ENCODE measurements at regions not wholly inside any gene's neighbourhood (a gene's known extent, or its start where the extent isn't known, plus 50 kb on each side); places are given as distances from the start of the nearest gene placed in this dataset.

DNA sequence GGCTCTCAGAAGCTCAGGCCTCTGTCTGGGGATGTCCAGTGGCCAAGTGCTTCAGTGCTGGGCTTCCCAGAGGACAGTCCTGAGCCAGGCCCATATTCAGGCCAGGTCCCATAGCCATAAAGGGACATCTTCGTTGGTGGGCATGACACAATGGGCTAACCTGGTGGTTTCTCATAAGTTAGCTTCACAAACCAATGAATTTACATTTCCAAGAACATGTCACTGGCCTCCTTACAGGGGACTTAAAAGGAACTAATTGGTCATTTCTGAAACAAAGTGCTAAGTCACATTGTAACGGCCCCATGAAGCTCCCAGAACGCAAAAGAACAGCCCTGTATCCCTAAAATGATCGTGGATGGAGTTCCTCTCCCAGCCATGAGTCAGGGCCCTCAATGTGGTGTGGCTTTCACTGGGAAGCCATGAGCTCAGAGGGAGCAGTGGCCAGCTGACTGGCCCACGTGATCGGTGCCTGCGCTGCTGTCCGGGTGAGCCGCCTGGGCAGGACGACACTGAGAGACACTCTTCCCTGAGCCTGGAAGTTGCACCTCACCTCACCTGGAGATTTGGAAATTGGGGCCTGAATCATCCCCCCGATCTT lies 163.7 kb upstream of the APCDD1 start:
- H3K4me3 ChIP-seq (ENCODE audit: low read depth, low read length): no peak overlapping the region
- no peak for TF ChIP-seq CTCF (IDR thresholded peaks at IDR 0.05; ENCODE audit: insufficient read depth, low read depth, low read length)
- DNase-seq (ENCODE audit: low read depth): no peak

DNA sequence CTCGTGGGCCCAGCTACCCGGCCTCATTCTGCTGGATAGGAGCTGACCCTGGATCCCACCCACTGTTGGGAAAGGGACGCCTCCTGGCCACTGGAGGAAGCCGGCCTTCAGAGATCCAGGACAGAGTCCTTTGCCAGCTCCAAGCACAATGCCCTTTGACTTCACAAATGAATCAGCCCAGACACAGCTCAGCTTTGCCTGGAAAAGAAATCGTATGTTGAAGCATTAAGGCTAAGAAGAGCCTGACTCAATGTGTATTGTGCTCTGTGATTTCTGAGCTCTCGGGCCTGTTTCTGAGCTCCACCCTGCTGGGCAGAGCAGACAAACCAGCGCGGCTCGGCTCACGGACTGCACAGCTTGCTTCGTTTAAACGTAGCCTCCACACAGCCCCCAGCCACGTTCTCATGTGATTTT lies 162.9 kb upstream of the APCDD1 start:
- peak; percentile 36 for DNase-seq (ENCODE audit: low read depth)
- no peak overlapping the region for H3K4me3 ChIP-seq (ENCODE audit: low read depth, low read length)
- no peak for TF ChIP-seq CTCF (IDR thresholded peaks at IDR 0.05; ENCODE audit: insufficient read depth, low read depth, low read length)

DNA sequence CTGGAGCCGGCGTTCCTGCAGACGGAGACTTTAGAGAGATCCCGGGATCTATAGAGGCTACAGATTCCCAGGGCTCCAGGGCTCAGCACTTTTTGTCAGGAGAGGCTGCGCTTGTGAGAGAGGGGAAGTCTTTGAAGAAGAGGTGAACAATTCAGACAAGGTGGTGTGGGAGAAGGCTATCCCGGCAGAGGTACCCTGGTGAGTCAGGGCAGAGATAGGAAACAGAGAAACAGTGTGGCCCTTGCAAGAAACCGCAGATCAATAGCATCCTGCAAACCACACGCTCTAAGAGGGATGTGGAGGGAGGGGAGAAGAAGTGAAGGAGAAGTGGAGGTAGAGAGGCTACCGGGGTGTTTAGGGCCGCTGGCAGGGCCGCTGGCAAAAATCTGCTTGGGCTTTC lies 160.5 kb upstream of the APCDD1 start:
- DNase-seq (ENCODE audit: low read depth): no peak
- H3K4me3 ChIP-seq (ENCODE audit: low read depth, low read length): no peak overlapping the region
- no peak for TF ChIP-seq CTCF (IDR thresholded peaks at IDR 0.05; ENCODE audit: insufficient read depth, low read depth, low read length)

- H3K4me3 ChIP-seq (ENCODE audit: low read depth, low read length): no peak overlapping the region
- no peak for DNase-seq (ENCODE audit: low read depth)
- no peak for TF ChIP-seq CTCF (IDR thresholded peaks at IDR 0.05; ENCODE audit: insufficient read depth, low read depth, low read length)
Observed at GRCh38 chr18:10295751-10296150, 158.7 kb upstream of the APCDD1 start.

DNA sequence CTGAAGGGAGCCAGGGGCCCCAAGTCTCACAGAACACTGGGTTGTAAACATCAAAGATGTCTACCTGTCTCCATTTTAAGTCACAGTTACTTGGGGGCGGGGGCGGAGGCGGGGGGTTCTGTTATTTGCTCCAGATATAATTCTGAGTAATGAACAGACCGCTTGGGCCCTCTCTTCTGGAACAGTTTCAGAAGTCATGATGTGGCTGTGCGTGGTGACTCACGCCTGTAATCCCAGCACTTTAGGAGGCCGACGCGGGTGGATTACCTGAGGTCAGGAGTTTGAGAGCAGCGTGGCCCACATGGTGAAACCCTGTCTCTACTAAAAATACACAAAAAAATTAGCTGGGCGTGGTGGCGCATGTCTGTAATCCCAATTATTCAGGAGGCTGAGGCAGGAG lies 157.9 kb upstream of the APCDD1 start:
- DNase-seq (ENCODE audit: low read depth): peak; percentile 59
- H3K4me3 ChIP-seq (ENCODE audit: low read depth, low read length): no peak overlapping the region
- TF ChIP-seq CTCF (IDR thresholded peaks at IDR 0.05; ENCODE audit: insufficient read depth, low read depth, low read length): no peak

DNA sequence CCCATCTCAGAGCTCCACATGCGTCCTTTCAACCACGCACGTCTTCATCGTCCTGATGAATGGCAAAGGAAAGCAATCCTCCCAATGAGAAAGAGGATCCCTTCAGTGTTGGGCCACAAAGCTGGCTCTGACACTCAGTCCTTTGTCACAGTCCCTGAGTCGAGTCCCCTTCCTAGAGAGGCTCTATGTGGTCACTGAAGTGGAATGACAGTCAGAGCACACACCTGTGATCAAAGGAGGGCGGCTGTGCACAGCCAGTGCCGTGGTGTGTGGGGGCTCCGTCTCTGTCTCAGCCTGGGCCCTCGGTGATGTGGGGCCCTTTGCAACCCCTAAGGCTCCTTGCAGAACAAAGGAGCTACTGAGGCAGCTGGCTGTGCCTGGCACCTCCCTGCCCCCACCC lies 157.3 kb upstream of the APCDD1 start:
- no peak for DNase-seq (ENCODE audit: low read depth)
- H3K4me3 ChIP-seq (ENCODE audit: low read depth, low read length): no peak overlapping the region
- no peak for TF ChIP-seq CTCF (IDR thresholded peaks at IDR 0.05; ENCODE audit: insufficient read depth, low read depth, low read length)

DNA sequence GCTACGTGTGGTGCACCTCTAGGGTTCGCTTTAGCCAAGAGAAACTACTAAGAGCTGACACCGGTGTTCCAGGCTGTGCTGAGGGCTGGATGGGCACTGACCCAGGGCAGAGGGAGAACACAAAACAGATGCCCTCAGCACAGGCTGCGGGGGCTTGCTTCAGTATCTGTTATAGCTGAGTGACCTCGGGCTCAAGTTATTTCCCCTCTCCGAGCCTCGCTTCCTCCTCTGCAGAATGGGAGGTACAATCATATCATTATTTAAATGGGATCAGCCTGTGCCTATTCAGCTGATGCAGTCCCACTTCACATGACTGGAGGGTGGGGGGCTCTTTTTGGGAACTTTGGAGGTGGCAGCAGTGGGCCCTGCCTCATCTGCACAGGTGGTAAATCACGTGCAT lies 156.1 kb upstream of the APCDD1 start:
- no peak overlapping the region for H3K4me3 ChIP-seq (ENCODE audit: low read depth, low read length)
- no peak for DNase-seq (ENCODE audit: low read depth)
- no peak for TF ChIP-seq CTCF (IDR thresholded peaks at IDR 0.05; ENCODE audit: insufficient read depth, low read depth, low read length)
